ENCODE measurements at regions not wholly inside any gene's neighbourhood (a gene's known extent, or its start where the extent isn't known, plus 50 kb on each side); places are given as distances from the start of the nearest gene placed in this dataset.

DNA sequence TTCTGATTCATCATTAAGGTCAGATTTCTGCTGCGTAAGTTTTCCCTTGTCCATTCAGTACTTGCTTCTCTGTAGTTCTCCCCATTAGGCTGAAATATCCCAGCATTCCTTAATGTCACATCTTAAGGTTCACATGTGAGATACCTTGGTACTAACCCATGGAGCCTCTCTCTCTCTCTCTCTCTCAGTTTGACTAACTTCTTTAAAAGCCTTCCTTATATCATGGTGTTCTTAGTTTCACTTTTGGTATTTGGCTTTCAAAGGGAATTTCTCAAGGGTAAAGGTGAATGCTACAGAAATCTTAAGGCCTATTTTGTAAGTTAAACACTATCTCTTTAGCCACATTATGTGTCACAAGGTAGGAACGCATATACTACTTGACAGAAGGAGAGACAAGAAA is 427.3 kb upstream of the ZNF717 start:
- no peaks in the 10 kb centered on the region for H3K27me3 ChIP-seq (ENCODE audit: low read length)
- peaks cover 10% of the 10 kb centered on the region; the same call in 1 of the 2 replicates for H3K4me1 ChIP-seq (ENCODE audit: insufficient read depth, low read length)
- intact Hi-C loops (cut with micrococcal nuclease): no loop called here
- no peak overlapping the region for H3K4me2 ChIP-seq (ENCODE audit: low read length)
- H3K27ac ChIP-seq (ENCODE audit: low read length): no peak overlapping the region
- H4K20me1 ChIP-seq (ENCODE audit: low read length): no peaks in the 10 kb centered on the region
- CTCF ChIA-PET: no interaction called here
- no peak overlapping the region for H3K9ac ChIP-seq (ENCODE audit: low read length)
- no TSS peak for BruUV-seq (replicated peaks)
- no peaks in the 10 kb centered on the region for H3K79me2 ChIP-seq (ENCODE audit: low read length)
- POLR2A ChIA-PET (ENCODE audit: unreplicated experiment): no interaction called here
- H2AFZ ChIP-seq (ENCODE audit: low read length): no peak overlapping the region
- no peaks in the 10 kb centered on the region for H3K9me3 ChIP-seq (ENCODE audit: low read length)
- DNase-seq (no peak), ATAC-seq (no peak)
- H3K4me3 ChIP-seq (ENCODE audit: low read length): no peak overlapping the region
- no peaks in the 10 kb centered on the region for H3F3A ChIP-seq (ENCODE audit: low read length, unreplicated experiment)
- no peak for TF ChIP-seq EZH2phosphoT487 (IDR thresholded peaks at IDR 0.05; ENCODE audit: borderline replicate concordance, low read length)
- TF ChIP-seq, protein P1, sequence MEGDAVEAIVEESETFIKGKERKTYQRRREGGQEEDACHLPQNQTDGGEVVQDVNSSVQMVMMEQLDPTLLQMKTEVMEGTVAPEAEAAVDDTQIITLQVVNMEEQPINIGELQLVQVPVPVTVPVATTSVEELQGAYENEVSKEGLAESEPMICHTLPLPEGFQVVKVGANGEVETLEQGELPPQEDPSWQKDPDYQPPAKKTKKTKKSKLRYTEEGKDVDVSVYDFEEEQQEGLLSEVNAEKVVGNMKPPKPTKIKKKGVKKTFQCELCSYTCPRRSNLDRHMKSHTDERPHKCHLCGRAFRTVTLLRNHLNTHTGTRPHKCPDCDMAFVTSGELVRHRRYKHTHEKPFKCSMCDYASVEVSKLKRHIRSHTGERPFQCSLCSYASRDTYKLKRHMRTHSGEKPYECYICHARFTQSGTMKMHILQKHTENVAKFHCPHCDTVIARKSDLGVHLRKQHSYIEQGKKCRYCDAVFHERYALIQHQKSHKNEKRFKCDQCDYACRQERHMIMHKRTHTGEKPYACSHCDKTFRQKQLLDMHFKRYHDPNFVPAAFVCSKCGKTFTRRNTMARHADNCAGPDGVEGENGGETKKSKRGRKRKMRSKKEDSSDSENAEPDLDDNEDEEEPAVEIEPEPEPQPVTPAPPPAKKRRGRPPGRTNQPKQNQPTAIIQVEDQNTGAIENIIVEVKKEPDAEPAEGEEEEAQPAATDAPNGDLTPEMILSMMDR (conservative IDR thresholded peaks at IDR 0.05; ENCODE audit: low read depth, low read length): no peak
- no peak for TF ChIP-seq EZH2 (IDR thresholded peaks at IDR 0.05; ENCODE audit: low read length, unreplicated experiment)
- no peaks in the 10 kb centered on the region for H3K9me2 ChIP-seq (replicated peaks; ENCODE audit: low read length)
- H3K36me3 ChIP-seq (ENCODE audit: low read depth, low read length): no peaks in the 10 kb centered on the region

DNA sequence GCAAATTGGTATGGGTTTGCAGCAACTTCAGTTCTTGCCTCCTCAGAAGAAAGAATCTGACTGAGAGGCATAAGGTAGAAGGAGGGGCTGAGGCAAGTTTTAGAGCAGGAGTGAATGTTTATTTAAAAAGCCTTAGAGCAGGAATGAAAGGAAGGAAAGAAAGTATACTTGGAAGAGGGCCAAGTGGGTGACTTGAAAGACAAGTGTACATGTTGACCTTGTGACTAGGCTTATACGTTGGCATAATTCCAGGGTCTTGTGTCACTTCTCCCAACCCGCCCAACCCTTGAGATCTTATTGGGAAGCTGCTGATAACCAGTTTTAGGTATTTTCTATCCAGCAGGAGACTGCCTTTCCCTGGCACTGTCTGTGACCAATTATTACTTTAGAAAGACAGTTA is 436.9 kb upstream of the ZNF717 start:
- H3K9me2 ChIP-seq (replicated peaks; ENCODE audit: low read length): no peaks in the 10 kb centered on the region
- no peak overlapping the region for H3K9ac ChIP-seq (ENCODE audit: low read length)
- H3K4me3 ChIP-seq (ENCODE audit: low read length): no peak overlapping the region
- no peaks in the 10 kb centered on the region for H3K27me3 ChIP-seq (ENCODE audit: low read length)
- peaks cover 4% of the 10 kb centered on the region; the same call in 1 of the 2 replicates for H3K4me1 ChIP-seq (ENCODE audit: insufficient read depth, low read length)
- intact Hi-C loops (cut with micrococcal nuclease): no loop called here
- H3K4me2 ChIP-seq (ENCODE audit: low read length): no peak overlapping the region
- H3K79me2 ChIP-seq (ENCODE audit: low read length): no peaks in the 10 kb centered on the region
- BruUV-seq (replicated peaks): no TSS peak
- no peak for TF ChIP-seq EZH2 (IDR thresholded peaks at IDR 0.05; ENCODE audit: low read length, unreplicated experiment)
- no peak for TF ChIP-seq EZH2phosphoT487 (IDR thresholded peaks at IDR 0.05; ENCODE audit: borderline replicate concordance, low read length)
- TF ChIP-seq, protein P1 (conservative IDR thresholded peaks at IDR 0.05; ENCODE audit: low read depth, low read length): no peak
- DNase-seq (peak; percentile 78), ATAC-seq (peak; percentile 58)
- H3F3A ChIP-seq (ENCODE audit: low read length, unreplicated experiment): no peaks in the 10 kb centered on the region
- no peaks in the 10 kb centered on the region for H4K20me1 ChIP-seq (ENCODE audit: low read length)
- H2AFZ ChIP-seq (ENCODE audit: low read length): no peak overlapping the region
- no peaks in the 10 kb centered on the region for H3K9me3 ChIP-seq (ENCODE audit: low read length)
- no peak overlapping the region for H3K27ac ChIP-seq (ENCODE audit: low read length)
- POLR2A ChIA-PET (ENCODE audit: unreplicated experiment): no interaction called here
- no peaks in the 10 kb centered on the region for H3K36me3 ChIP-seq (ENCODE audit: low read depth, low read length)
- CTCF ChIA-PET: no interaction called here

DNA sequence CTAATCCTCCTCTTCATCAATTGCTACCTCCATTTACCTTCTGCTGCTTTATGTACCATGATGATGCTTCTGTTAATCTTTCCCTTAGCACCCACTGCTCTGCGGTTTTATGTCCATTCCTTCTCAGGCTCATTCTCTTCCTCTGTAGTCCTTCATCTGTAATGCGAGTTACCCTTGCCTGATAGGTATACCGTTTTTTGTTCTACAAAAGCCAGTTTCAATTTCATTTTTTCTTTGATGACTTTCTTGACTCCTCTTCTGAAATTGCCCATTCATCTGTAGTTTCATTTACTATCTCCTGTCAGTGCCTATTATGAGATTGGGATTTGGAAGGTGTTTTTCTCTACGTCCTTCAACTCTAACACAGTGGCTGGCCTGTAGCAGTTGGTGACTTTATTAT is 445.9 kb upstream of the ZNF717 start:
- Histone ChIP-seq H3K4me2 (ENCODE audit: low read length) (no peak overlapping the region), H3F3A (ENCODE audit: low read length, unreplicated experiment) (no peaks in the 10 kb centered on the region), H3K9ac (ENCODE audit: low read length) (no peak overlapping the region), H3K27ac (ENCODE audit: low read length) (no peak overlapping the region), H3K36me3 (ENCODE audit: low read depth, low read length) (no peaks in the 10 kb centered on the region), H3K9me2 (replicated peaks; ENCODE audit: low read length) (no peaks in the 10 kb centered on the region), H3K27me3 (ENCODE audit: low read length) (no peaks in the 10 kb centered on the region), H2AFZ (ENCODE audit: low read length) (no peak overlapping the region), H3K4me3 (ENCODE audit: low read length) (no peak overlapping the region), H3K79me2 (ENCODE audit: low read length) (no peaks in the 10 kb centered on the region), H3K4me1 (ENCODE audit: insufficient read depth, low read length) (no peaks in the 10 kb centered on the region), H4K20me1 (ENCODE audit: low read length) (no peaks in the 10 kb centered on the region), H3K9me3 (ENCODE audit: low read length) (no peaks in the 10 kb centered on the region)
- BruUV-seq (replicated peaks): no TSS peak
- DNase-seq (no peak), ATAC-seq (no peak)
- intact Hi-C loops (cut with micrococcal nuclease): no loop called here
- TF ChIP-seq EZH2phosphoT487 (IDR thresholded peaks at IDR 0.05; ENCODE audit: borderline replicate concordance, low read length) (no peak), EZH2 (IDR thresholded peaks at IDR 0.05; ENCODE audit: low read length, unreplicated experiment) (no peak)
- TF ChIP-seq, protein P1 (conservative IDR thresholded peaks at IDR 0.05; ENCODE audit: low read depth, low read length): no peak
- CTCF ChIA-PET: no interaction called here
- POLR2A ChIA-PET (ENCODE audit: unreplicated experiment): no interaction called here
